ENCODE measurements at regions not wholly inside any gene's neighbourhood (a gene's known extent, or its start where the extent isn't known, plus 50 kb on each side); places are given as distances from the start of the nearest gene placed in this dataset.

DNA sequence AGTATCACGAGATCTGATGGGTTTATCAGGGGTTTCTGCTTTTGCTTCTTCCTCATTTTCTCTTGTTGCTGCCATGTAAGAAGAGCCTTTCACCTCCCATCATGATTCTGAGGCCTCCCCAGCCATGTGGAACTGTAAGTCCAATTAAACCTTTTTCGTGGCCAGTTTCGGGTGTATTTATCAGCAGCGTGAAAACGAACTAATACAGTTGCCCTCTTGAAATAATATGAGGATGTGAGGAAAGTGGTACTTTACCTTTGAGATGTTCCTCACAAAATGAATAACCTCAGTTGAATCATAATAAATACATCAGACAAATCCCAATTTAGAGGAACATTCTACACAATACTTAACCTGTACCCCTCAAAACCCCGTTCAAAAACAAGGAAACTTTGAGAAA, 356.4 kb downstream of the CPS1 start:
- no peaks in the 10 kb centered on the region for H3K4me1 Mint-ChIP-seq
- H3K4me3 ChIP-seq (ENCODE audit: control insufficient read depth in 1 of 2, extremely low read depth in 1 of 2, low read length in 1 of 2): no peak overlapping the region
- ATAC-seq (replicated peaks in 1 of 4) (no peak), DNase-seq (no peak)
- no peak overlapping the region for H3K27ac ChIP-seq (ENCODE audit: low read length)
- H3K27ac Mint-ChIP-seq: no peak overlapping the region
- no peak overlapping the region for H3K4me3 Mint-ChIP-seq
- H3K27me3 ChIP-seq (replicated peaks in 1 of 2; ENCODE audit: control insufficient read depth in 2 of 2, extremely low read depth in 1 of 2, insufficient read depth in 2 of 2, low read length in 1 of 2): no peaks in the 10 kb centered on the region
- CTCF ChIA-PET: no interaction called here
- no peaks in the 10 kb centered on the region for H3K36me3 Mint-ChIP-seq
- 50% methylated on average over 1 of the region's 6 CpGs for WGBS (ENCODE audit: insufficient coverage)
- no peaks in the 10 kb centered on the region for H3K4me1 ChIP-seq (ENCODE audit: control insufficient read depth in 1 of 2, extremely low read depth in 1 of 2, insufficient read depth in 2 of 2, low read length in 2 of 2)
- POLR2A ChIA-PET: no interaction called here
- no peaks in the 10 kb centered on the region for H3K27me3 Mint-ChIP-seq
- H3K36me3 ChIP-seq (ENCODE audit: control insufficient read depth in 2 of 2, extremely low read depth in 1 of 2, insufficient read depth in 1 of 2, low read length in 1 of 2): no peaks in the 10 kb centered on the region
- no peaks in the 10 kb centered on the region for H3K9me3 ChIP-seq
- H3K9me3 Mint-ChIP-seq: peaks cover 11 to 26% (median 20%) of the 10 kb centered on the region in 3 donors

DNA sequence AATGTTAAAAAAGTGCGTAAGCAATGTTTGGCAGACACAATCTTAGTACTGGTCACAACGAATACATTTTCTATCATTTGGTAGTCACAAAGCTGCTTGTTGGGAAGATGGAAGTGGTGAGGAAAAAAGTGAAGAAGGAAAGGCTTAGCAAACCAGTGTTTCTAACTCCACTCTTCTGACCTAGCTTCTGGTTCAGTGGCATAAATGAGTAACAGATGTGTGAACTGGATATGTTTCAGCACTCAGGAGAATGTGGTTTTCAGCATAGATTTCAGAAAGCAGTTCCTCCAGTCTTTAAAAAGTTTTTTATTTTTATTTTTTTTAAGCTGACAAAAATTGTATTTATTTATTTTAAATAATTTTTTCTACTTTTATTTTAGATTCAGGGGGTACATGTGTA, 357.1 kb downstream of the CPS1 start:
- Histone ChIP-seq H3K4me1 (ENCODE audit: control insufficient read depth in 1 of 2, extremely low read depth in 1 of 2, insufficient read depth in 2 of 2, low read length in 2 of 2) (no peaks in the 10 kb centered on the region), H3K27ac (ENCODE audit: low read length) (no peak overlapping the region), H3K4me3 (ENCODE audit: control insufficient read depth in 1 of 2, extremely low read depth in 1 of 2, low read length in 1 of 2) (no peak overlapping the region), H3K9me3 (no peaks in the 10 kb centered on the region), H3K36me3 (ENCODE audit: control insufficient read depth in 2 of 2, extremely low read depth in 1 of 2, insufficient read depth in 1 of 2, low read length in 1 of 2) (no peaks in the 10 kb centered on the region), H3K27me3 (replicated peaks in 1 of 2; ENCODE audit: control insufficient read depth in 2 of 2, extremely low read depth in 1 of 2, insufficient read depth in 2 of 2, low read length in 1 of 2) (no peaks in the 10 kb centered on the region)
- H3K27ac Mint-ChIP-seq: no peak overlapping the region
- no peak overlapping the region for H3K4me3 Mint-ChIP-seq
- DNase-seq (no peak), ATAC-seq (replicated peaks in 1 of 4) (no peak)
- no peaks in the 10 kb centered on the region for H3K4me1 Mint-ChIP-seq
- H3K27me3 Mint-ChIP-seq: no peaks in the 10 kb centered on the region
- whole genome bisulfite sequencing (ENCODE audit: insufficient coverage): no CpG with 5 or more reads among the region's 2 CpGs
- CTCF ChIA-PET: no interaction called here
- peaks cover 11 to 26% (median 16%) of the 10 kb centered on the region in 3 donors for H3K9me3 Mint-ChIP-seq
- H3K36me3 Mint-ChIP-seq: no peaks in the 10 kb centered on the region
- POLR2A ChIA-PET: no interaction called here

DNA sequence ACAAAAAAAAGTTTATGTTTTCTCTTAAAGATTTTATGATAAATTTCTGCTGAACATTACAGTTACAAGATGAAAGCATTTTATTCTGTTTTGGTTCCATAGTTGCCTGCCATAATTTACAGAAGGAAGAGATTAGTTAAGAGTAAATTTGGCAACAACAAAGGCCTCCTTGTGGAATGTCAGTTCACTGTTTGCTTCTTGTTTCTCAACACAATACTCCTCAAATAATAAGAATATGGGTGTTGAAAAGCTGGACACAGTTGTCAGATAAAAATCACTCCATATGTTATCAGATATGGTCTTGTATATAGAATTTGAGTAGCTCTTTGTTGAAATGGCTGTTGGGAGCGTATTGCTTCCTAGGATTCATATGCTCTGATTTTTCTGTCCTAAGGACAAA, 359.5 kb downstream of the CPS1 start:
- no peaks in the 10 kb centered on the region for H3K36me3 Mint-ChIP-seq
- no peak overlapping the region for H3K4me3 ChIP-seq (ENCODE audit: control insufficient read depth in 1 of 2, extremely low read depth in 1 of 2, low read length in 1 of 2)

DNA sequence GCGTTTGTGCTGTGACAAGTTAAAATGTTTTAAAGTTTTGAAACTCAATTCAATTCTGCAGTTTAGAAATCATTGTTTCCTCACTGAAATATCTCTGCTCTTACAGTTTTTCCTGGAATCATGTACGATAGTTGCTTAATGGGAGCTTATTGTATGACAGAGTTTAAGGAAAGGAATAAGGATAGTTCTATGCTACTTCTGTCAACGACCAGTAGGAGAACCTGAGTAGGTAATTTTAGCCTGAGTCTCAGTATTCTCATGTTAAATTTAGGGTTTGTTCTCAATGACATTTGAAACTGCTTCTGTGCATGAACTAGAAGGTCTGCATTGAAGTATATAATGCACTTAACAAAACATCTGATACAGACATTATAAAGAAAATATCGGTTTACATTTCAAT, 361.1 kb downstream of the CPS1 start:
- Histone ChIP-seq H3K36me3 (ENCODE audit: control insufficient read depth in 2 of 2, extremely low read depth in 1 of 2, insufficient read depth in 1 of 2, low read length in 1 of 2) (no peaks in the 10 kb centered on the region), H3K27me3 (replicated peaks in 1 of 2; ENCODE audit: control insufficient read depth in 2 of 2, extremely low read depth in 1 of 2, insufficient read depth in 2 of 2, low read length in 1 of 2) (no peaks in the 10 kb centered on the region), H3K4me3 (ENCODE audit: control insufficient read depth in 1 of 2, extremely low read depth in 1 of 2, low read length in 1 of 2) (no peak overlapping the region), H3K4me1 (ENCODE audit: control insufficient read depth in 1 of 2, extremely low read depth in 1 of 2, insufficient read depth in 2 of 2, low read length in 2 of 2) (no peaks in the 10 kb centered on the region), H3K9me3 (no peaks in the 10 kb centered on the region), H3K27ac (ENCODE audit: low read length) (no peak overlapping the region)
- no peak for ATAC-seq (replicated peaks in 1 of 4)
- DNase-seq: no peak
- ChIA-PET POLR2A (no interaction called here), CTCF (no interaction called here)
- Mint-ChIP-seq H3K4me3 (no peak overlapping the region), H3K9me3 (peaks cover 16 to 31% (median 18%) of the 10 kb centered on the region in 3 donors), H3K36me3 (no peaks in the 10 kb centered on the region), H3K27ac (no peak overlapping the region), H3K4me1 (no peaks in the 10 kb centered on the region), H3K27me3 (no peaks in the 10 kb centered on the region)
- WGBS (ENCODE audit: insufficient coverage): no CpG with 5 or more reads among the region's 4 CpGs

More for the DNA sequence above, 359.5 kb downstream of the CPS1 start:
- no peaks in the 10 kb centered on the region for H3K9me3 ChIP-seq
- no peak overlapping the region for H3K4me3 Mint-ChIP-seq
- H3K27ac ChIP-seq (ENCODE audit: low read length): no peak overlapping the region
- no CpG with 5 or more reads among the region's 1 CpG for WGBS (ENCODE audit: insufficient coverage)
- POLR2A ChIA-PET: no interaction called here
- H3K27me3 ChIP-seq (replicated peaks in 1 of 2; ENCODE audit: control insufficient read depth in 2 of 2, extremely low read depth in 1 of 2, insufficient read depth in 2 of 2, low read length in 1 of 2): no peaks in the 10 kb centered on the region
- no peak for ATAC-seq (replicated peaks in 1 of 4)
- no peak for DNase-seq
- H3K36me3 ChIP-seq (ENCODE audit: control insufficient read depth in 2 of 2, extremely low read depth in 1 of 2, insufficient read depth in 1 of 2, low read length in 1 of 2): no peaks in the 10 kb centered on the region
- no peaks in the 10 kb centered on the region for H3K4me1 Mint-ChIP-seq
- H3K27ac Mint-ChIP-seq: no peak overlapping the region
- H3K4me1 ChIP-seq (ENCODE audit: control insufficient read depth in 1 of 2, extremely low read depth in 1 of 2, insufficient read depth in 2 of 2, low read length in 2 of 2): no peaks in the 10 kb centered on the region
- CTCF ChIA-PET: no interaction called here
- H3K9me3 Mint-ChIP-seq: peaks cover 16 to 26% (median 20%) of the 10 kb centered on the region in 3 donors
- no peaks in the 10 kb centered on the region for H3K27me3 Mint-ChIP-seq

DNA sequence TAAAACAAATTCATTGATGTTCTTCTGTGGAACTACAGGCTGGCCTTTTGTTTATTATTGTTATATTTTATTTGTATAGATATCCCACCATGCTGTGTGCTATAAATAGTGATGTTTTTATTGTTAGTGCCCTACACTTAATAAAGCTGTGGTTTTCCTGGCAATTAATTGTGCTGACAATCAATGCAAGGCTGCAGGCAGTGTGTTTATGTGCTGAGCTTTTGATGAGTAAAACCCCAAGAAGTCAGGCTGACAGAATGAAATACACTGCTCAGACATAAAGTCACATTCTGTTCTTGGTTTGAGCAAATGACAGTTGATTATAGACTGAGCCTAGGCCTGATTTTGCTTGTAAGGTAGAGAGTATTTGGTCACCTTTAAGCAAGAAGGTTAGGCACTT, 362.7 kb downstream of the CPS1 start:
- H3K27me3 ChIP-seq (replicated peaks in 1 of 2; ENCODE audit: control insufficient read depth in 2 of 2, extremely low read depth in 1 of 2, insufficient read depth in 2 of 2, low read length in 1 of 2): no peaks in the 10 kb centered on the region
- no peaks in the 10 kb centered on the region for H3K27me3 Mint-ChIP-seq
- H3K36me3 Mint-ChIP-seq: no peaks in the 10 kb centered on the region
- no peak overlapping the region for H3K4me3 Mint-ChIP-seq
- no peaks in the 10 kb centered on the region for H3K4me1 Mint-ChIP-seq
- no peak overlapping the region for H3K27ac ChIP-seq (ENCODE audit: low read length)
- no peak for DNase-seq
- H3K36me3 ChIP-seq (ENCODE audit: control insufficient read depth in 2 of 2, extremely low read depth in 1 of 2, insufficient read depth in 1 of 2, low read length in 1 of 2): no peaks in the 10 kb centered on the region
- no peak for ATAC-seq (replicated peaks in 1 of 4)
- POLR2A ChIA-PET: no interaction called here
- H3K9me3 ChIP-seq: no peaks in the 10 kb centered on the region
- H3K4me3 ChIP-seq (ENCODE audit: control insufficient read depth in 1 of 2, extremely low read depth in 1 of 2, low read length in 1 of 2): no peak overlapping the region
- H3K27ac Mint-ChIP-seq: no peak overlapping the region
- H3K4me1 ChIP-seq (ENCODE audit: control insufficient read depth in 1 of 2, extremely low read depth in 1 of 2, insufficient read depth in 2 of 2, low read length in 2 of 2): no peaks in the 10 kb centered on the region
- H3K9me3 Mint-ChIP-seq: peaks cover 8 to 24% (median 14%) of the 10 kb centered on the region in 3 donors
- CTCF ChIA-PET: no interaction called here

DNA sequence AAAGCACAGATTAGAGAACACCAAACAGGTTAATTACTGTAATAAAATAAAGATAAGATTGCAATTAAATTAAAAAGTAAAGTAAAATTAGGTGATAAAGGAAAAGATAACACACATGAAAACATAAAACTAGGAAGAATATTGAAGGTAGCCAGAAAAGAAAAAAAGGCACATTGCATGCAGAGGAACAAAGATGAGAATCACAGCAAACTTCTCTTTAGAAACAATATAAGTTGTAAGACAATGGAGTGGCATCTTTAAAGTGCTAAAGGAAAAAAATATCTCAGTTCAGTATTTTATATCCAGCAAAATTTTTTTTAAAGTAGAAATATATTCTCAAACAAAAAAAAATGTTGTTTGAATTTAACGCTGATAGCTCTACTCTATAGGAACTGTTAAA, 366.0 kb downstream of the CPS1 start:
- Histone ChIP-seq H3K4me1 (ENCODE audit: control insufficient read depth in 1 of 2, extremely low read depth in 1 of 2, insufficient read depth in 2 of 2, low read length in 2 of 2) (no peaks in the 10 kb centered on the region), H3K27me3 (replicated peaks in 1 of 2; ENCODE audit: control insufficient read depth in 2 of 2, extremely low read depth in 1 of 2, insufficient read depth in 2 of 2, low read length in 1 of 2) (no peaks in the 10 kb centered on the region), H3K27ac (ENCODE audit: low read length) (no peak overlapping the region), H3K36me3 (ENCODE audit: control insufficient read depth in 2 of 2, extremely low read depth in 1 of 2, insufficient read depth in 1 of 2, low read length in 1 of 2) (no peaks in the 10 kb centered on the region), H3K9me3 (no peaks in the 10 kb centered on the region), H3K4me3 (ENCODE audit: control insufficient read depth in 1 of 2, extremely low read depth in 1 of 2, low read length in 1 of 2) (no peak overlapping the region)
- Mint-ChIP-seq H3K27ac (no peak overlapping the region), H3K4me3 (no peak overlapping the region), H3K9me3 (peaks cover 5 to 18% (median 11%) of the 10 kb centered on the region in 3 donors), H3K4me1 (no peaks in the 10 kb centered on the region), H3K36me3 (no peaks in the 10 kb centered on the region), H3K27me3 (no peaks in the 10 kb centered on the region)
- ATAC-seq (replicated peaks in 1 of 4) (no peak), DNase-seq (no peak)
- CTCF ChIA-PET: no interaction called here
- POLR2A ChIA-PET: no interaction called here
- no CpG with 5 or more reads among the region's 1 CpG for WGBS (ENCODE audit: insufficient coverage)

DNA sequence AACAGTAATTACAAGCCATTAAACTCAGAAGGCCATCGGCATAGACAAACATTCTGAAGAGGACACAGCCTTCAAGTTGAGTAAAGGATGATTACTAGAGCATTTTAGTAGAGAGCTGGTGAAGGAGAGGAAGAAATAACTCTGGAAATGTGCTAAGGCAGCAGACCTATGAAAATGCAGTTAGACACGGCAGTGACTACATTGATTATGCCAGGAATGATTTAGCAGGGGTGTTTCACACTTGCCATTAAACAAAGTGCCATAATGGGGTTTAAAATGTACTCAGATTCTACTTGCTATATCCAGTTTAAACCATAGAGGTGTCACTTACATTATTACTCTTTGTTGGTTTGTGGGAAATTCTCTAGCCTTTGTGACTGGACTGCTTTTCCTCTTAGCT, 372.3 kb downstream of the CPS1 start:
- no peak overlapping the region for H3K4me3 Mint-ChIP-seq

More for the DNA sequence above, 372.3 kb downstream of the CPS1 start:
- Mint-ChIP-seq H3K27me3 (no peaks in the 10 kb centered on the region), H3K4me1 (no peaks in the 10 kb centered on the region), H3K27ac (no peak overlapping the region), H3K9me3 (peaks cover 0 to 4% (median 0%) of the 10 kb centered on the region in 3 donors), H3K36me3 (no peaks in the 10 kb centered on the region)
- H3K27ac ChIP-seq (ENCODE audit: low read length): no peak overlapping the region
- CTCF ChIA-PET: interaction anchor here in 1 of 2 donors (0.6 kb wide), 1 partner anchor 804 kb away, joined by 3 read pairs; no protein-coding TSS in a partner anchor
- WGBS (ENCODE audit: insufficient coverage): 100% methylated on average over 1 of the region's 2 CpGs
- H3K9me3 ChIP-seq: no peaks in the 10 kb centered on the region
- ATAC-seq (replicated peaks in 1 of 4): no peak
- H3K36me3 ChIP-seq (ENCODE audit: control insufficient read depth in 2 of 2, extremely low read depth in 1 of 2, insufficient read depth in 1 of 2, low read length in 1 of 2): no peaks in the 10 kb centered on the region
- H3K4me3 ChIP-seq (ENCODE audit: control insufficient read depth in 1 of 2, extremely low read depth in 1 of 2, low read length in 1 of 2): no peak overlapping the region
- no peaks in the 10 kb centered on the region for H3K27me3 ChIP-seq (replicated peaks in 1 of 2; ENCODE audit: control insufficient read depth in 2 of 2, extremely low read depth in 1 of 2, insufficient read depth in 2 of 2, low read length in 1 of 2)
- DNase-seq: no peak
- H3K4me1 ChIP-seq (ENCODE audit: control insufficient read depth in 1 of 2, extremely low read depth in 1 of 2, insufficient read depth in 2 of 2, low read length in 2 of 2): no peaks in the 10 kb centered on the region
- POLR2A ChIA-PET: no interaction called here
